Transverse colon (tissue), 3 donors: ENCODE measurements at regions not wholly inside any gene's neighbourhood (a gene's known extent, or its start where the extent isn't known, plus 50 kb on each side); places are given as distances from the start of the nearest gene placed in this dataset.

ENCODE experiments used
- CTCF ChIP-seq, 5 experiments: fragments of 200-600 bp in 3 of 5; fragments of 450-650 bp in 2 of 5; sonication (generic) in 3 of 5; IDR thresholded peaks; 1 replicate in 2 of 5; 2 replicates in 3 of 5; pipeline ENCODE4 v1.5.1; 2016 to 2017; ENCODE audit warnings: antibody characterized with exemption in 5 of 5, inconsistent platforms in 3 of 5, mild to moderate bottlenecking in 2 of 5, moderate library complexity in 1 of 5
- EP300 ChIP-seq: sonication (generic); formaldehyde crosslinking; IDR thresholded peaks from one replicate; pipeline ENCODE4 v1.6.1; 2017; ENCODE audit warnings: antibody characterized with exemption, low read depth
- POLR2A ChIP-seq: fragments of 450-650 bp; IDR thresholded peaks from one replicate; pipeline ENCODE4 v1.6.1; 2016; ENCODE audit warnings: antibody characterized with exemption, mild to moderate bottlenecking, moderate library complexity

GRCh38 chr11:70812472-70812871 lies 414.1 kb downstream of the CTTN start:
- no peak for TF ChIP-seq CTCF (IDR thresholded peaks at IDR 0.05)
- TF ChIP-seq EP300: no peak
- no peak for TF ChIP-seq POLR2A
